Activated T-helper 2 cell treated with anti-CD3 and anti-CD28 coated beads, Interferon-gamma antibody, Interleukin-2, Interleukin-4, amounts not matched to agents 10 μg/mL and 5 μg/mL and 100 μg/mL, durations not matched to agents 14 hours and 24 hours and 36 hours (primary cell): ENCODE measurements at regions not wholly inside any gene's neighbourhood (a gene's known extent, or its start where the extent isn't known, plus 50 kb on each side); places are given as distances from the start of the nearest gene placed in this dataset.

Source experiments
- DNase-seq: peaks from one replicate; pipeline ENCODE4 v3.0.0; 2021; ENCODE audit warnings: low spot score
- H3K27ac Mint-ChIP-seq: one replicate; pipeline ENCODE4 v1.8.0; 2021; ENCODE audit warnings: mixed read lengths
- H3K27me3 Mint-ChIP-seq: one replicate; pipeline ENCODE4 v1.8.0; 2021; ENCODE audit warnings: low read depth, mixed read lengths
- H3K36me3 Mint-ChIP-seq: one replicate; pipeline ENCODE4 v1.8.0; 2021; ENCODE audit warnings: low read depth, mixed read lengths
- H3K4me1 Mint-ChIP-seq: one replicate; pipeline ENCODE4 v1.8.0; 2021; ENCODE audit warnings: low read depth, mixed read lengths
- H3K4me3 Mint-ChIP-seq: one replicate; pipeline ENCODE4 v1.8.0; 2021; ENCODE audit warnings: low read depth, mild to moderate bottlenecking, moderate library complexity, mixed read lengths
- H3K9me3 Mint-ChIP-seq: one replicate; pipeline ENCODE4 v1.8.0; 2021; ENCODE audit warnings: mixed read lengths
- intact Hi-C: fragments of 100-400 bp; cut with micrococcal nuclease; formaldehyde crosslinking; loops from one replicate; pipeline ENCODE4 v1.15.1; 2023

- Mint-ChIP-seq H3K27me3 (no peaks in the 10 kb centered on the region), H3K27ac (no peak overlapping the region), H3K4me3 (no peak overlapping the region), H3K9me3 (no peaks in the 10 kb centered on the region), H3K4me1 (no peaks in the 10 kb centered on the region), H3K36me3 (no peaks in the 10 kb centered on the region)
- intact Hi-C loops, result no loop called here
- DNase-seq, result no peak
These were observed 384.7 kb upstream of the EEF2KMT start for GRCh38 chr16:5482256-5482655.

GRCh38 chr16:5480431-5481195 lies 383.0 kb upstream of the EEF2KMT start:
- Mint-ChIP-seq H3K4me1 (no peaks in the 10 kb centered on the region), H3K9me3 (no peaks in the 10 kb centered on the region), H3K27me3 (no peaks in the 10 kb centered on the region), H3K36me3 (no peaks in the 10 kb centered on the region), H3K27ac (no peak overlapping the region), H3K4me3 (no peak overlapping the region)
- no peak for DNase-seq
- intact Hi-C loops, result no loop called here

- no peak for DNase-seq
- Mint-ChIP-seq H3K9me3 (no peaks in the 10 kb centered on the region), H3K4me3 (no peak overlapping the region), H3K4me1 (no peaks in the 10 kb centered on the region), H3K36me3 (no peaks in the 10 kb centered on the region), H3K27ac (no peak overlapping the region), H3K27me3 (no peaks in the 10 kb centered on the region)
- intact Hi-C loops, result no loop called here
These were observed 382.3 kb upstream of the EEF2KMT start for GRCh38 chr16:5479926-5480325.

GRCh38 chr16:5478036-5478435 lies 380.4 kb upstream of the EEF2KMT start:
- H3K27ac Mint-ChIP-seq, result no peak overlapping the region
- no peak for DNase-seq
- no peaks in the 10 kb centered on the region for H3K27me3 Mint-ChIP-seq
- H3K4me3 Mint-ChIP-seq, result no peak overlapping the region
- no peaks in the 10 kb centered on the region for H3K36me3 Mint-ChIP-seq
- H3K9me3 Mint-ChIP-seq, result no peaks in the 10 kb centered on the region
- H3K4me1 Mint-ChIP-seq, result no peaks in the 10 kb centered on the region
- intact Hi-C loops, result no loop called here

- H3K9me3 Mint-ChIP-seq, result no peaks in the 10 kb centered on the region
- intact Hi-C loops, result no loop called here
- H3K36me3 Mint-ChIP-seq, result no peaks in the 10 kb centered on the region
- no peak overlapping the region for H3K27ac Mint-ChIP-seq
- no peak overlapping the region for H3K4me3 Mint-ChIP-seq
- H3K27me3 Mint-ChIP-seq, result no peaks in the 10 kb centered on the region
- no peaks in the 10 kb centered on the region for H3K4me1 Mint-ChIP-seq
- DNase-seq, result no peak
These were observed 379.7 kb upstream of the EEF2KMT start for GRCh38 chr16:5477251-5477650.

GRCh38 chr16:5472552-5472951 lies 375.0 kb upstream of the EEF2KMT start:
- Mint-ChIP-seq H3K27me3 (no peaks in the 10 kb centered on the region), H3K36me3 (no peaks in the 10 kb centered on the region), H3K27ac (no peak overlapping the region), H3K4me1 (no peaks in the 10 kb centered on the region), H3K4me3 (no peak overlapping the region), H3K9me3 (no peaks in the 10 kb centered on the region)
- DNase-seq, result no peak
- intact Hi-C loops, result no loop called here

- intact Hi-C loops, result no loop called here
- Mint-ChIP-seq H3K4me3 (no peak overlapping the region), H3K36me3 (no peaks in the 10 kb centered on the region), H3K27me3 (no peaks in the 10 kb centered on the region), H3K9me3 (no peaks in the 10 kb centered on the region), H3K27ac (no peak overlapping the region), H3K4me1 (no peaks in the 10 kb centered on the region)
- no peak for DNase-seq
These were observed 370.9 kb upstream of the EEF2KMT start for GRCh38 chr16:5468488-5468887.

GRCh38 chr16:5467552-5467951 lies 370.0 kb upstream of the EEF2KMT start:
- Mint-ChIP-seq H3K4me3 (no peak overlapping the region), H3K4me1 (no peaks in the 10 kb centered on the region), H3K9me3 (no peaks in the 10 kb centered on the region), H3K27me3 (no peaks in the 10 kb centered on the region), H3K27ac (no peak overlapping the region), H3K36me3 (no peaks in the 10 kb centered on the region)
- no peak for DNase-seq
- intact Hi-C loops, result no loop called here

GRCh38 chr16:5466551-5466950 lies 369.0 kb upstream of the EEF2KMT start:
- Mint-ChIP-seq H3K9me3 (no peaks in the 10 kb centered on the region), H3K36me3 (no peaks in the 10 kb centered on the region), H3K27me3 (no peaks in the 10 kb centered on the region), H3K4me1 (no peaks in the 10 kb centered on the region), H3K27ac (no peak overlapping the region), H3K4me3 (no peak overlapping the region)
- intact Hi-C loops, result no loop called here
- no peak for DNase-seq

GRCh38 chr16:5465714-5466113 lies 368.1 kb upstream of the EEF2KMT start:
- no peaks in the 10 kb centered on the region for H3K9me3 Mint-ChIP-seq
- intact Hi-C loops, result no loop called here
- H3K27ac Mint-ChIP-seq, result no peak overlapping the region
- no peak for DNase-seq
- H3K27me3 Mint-ChIP-seq, result no peaks in the 10 kb centered on the region
- H3K36me3 Mint-ChIP-seq, result no peaks in the 10 kb centered on the region
- no peak overlapping the region for H3K4me3 Mint-ChIP-seq
- H3K4me1 Mint-ChIP-seq, result no peaks in the 10 kb centered on the region

GRCh38 chr16:5463820-5464219 lies 366.2 kb upstream of the EEF2KMT start:
- no peaks in the 10 kb centered on the region for H3K27me3 Mint-ChIP-seq
- H3K36me3 Mint-ChIP-seq, result no peaks in the 10 kb centered on the region
- DNase-seq, result no peak
- H3K4me1 Mint-ChIP-seq, result no peaks in the 10 kb centered on the region
- no peaks in the 10 kb centered on the region for H3K9me3 Mint-ChIP-seq
- no peak overlapping the region for H3K4me3 Mint-ChIP-seq
- intact Hi-C loops, result no loop called here
- H3K27ac Mint-ChIP-seq, result no peak overlapping the region

- no peak for DNase-seq
- Mint-ChIP-seq H3K9me3 (no peaks in the 10 kb centered on the region), H3K4me3 (no peak overlapping the region), H3K27me3 (no peaks in the 10 kb centered on the region), H3K27ac (no peak overlapping the region), H3K4me1 (no peaks in the 10 kb centered on the region), H3K36me3 (no peaks in the 10 kb centered on the region)
- intact Hi-C loops, result no loop called here
These were observed 364.0 kb upstream of the EEF2KMT start for GRCh38 chr16:5461574-5461973.

- H3K4me1 Mint-ChIP-seq, result no peaks in the 10 kb centered on the region
- H3K27me3 Mint-ChIP-seq, result no peaks in the 10 kb centered on the region
- DNase-seq, result no peak
- H3K4me3 Mint-ChIP-seq, result no peak overlapping the region
- no peak overlapping the region for H3K27ac Mint-ChIP-seq
- intact Hi-C loops, result no loop called here
- no peaks in the 10 kb centered on the region for H3K36me3 Mint-ChIP-seq
- no peaks in the 10 kb centered on the region for H3K9me3 Mint-ChIP-seq
These were observed 363.5 kb upstream of the EEF2KMT start for GRCh38 chr16:5461141-5461540.

GRCh38 chr16:5460701-5461100 lies 363.1 kb upstream of the EEF2KMT start:
- intact Hi-C loops, result no loop called here
- Mint-ChIP-seq H3K27me3 (no peaks in the 10 kb centered on the region), H3K4me3 (no peak overlapping the region)

More at GRCh38 chr16:5460701-5461100, 363.1 kb upstream of the EEF2KMT start:
- no peaks in the 10 kb centered on the region for H3K36me3 Mint-ChIP-seq
- no peaks in the 10 kb centered on the region for H3K9me3 Mint-ChIP-seq
- DNase-seq, result no peak
- H3K4me1 Mint-ChIP-seq, result no peaks in the 10 kb centered on the region
- H3K27ac Mint-ChIP-seq, result no peak overlapping the region
